NB4 (cell line): ENCODE measurements at regions not wholly inside any gene's neighbourhood (a gene's known extent, or its start where the extent isn't known, plus 50 kb on each side); places are given as distances from the start of the nearest gene placed in this dataset.

Source experiments
- CTCF ChIP-seq: IDR thresholded peaks from one replicate; pipeline ENCODE4 v1.5.1; 2012; ENCODE audit warnings: low read depth, low read length
- MYC ChIP-seq: IDR thresholded peaks from 2 replicates; pipeline ENCODE4 v1.6.1; 2011; ENCODE audit warnings: low read depth, low read length
- POLR2A ChIP-seq: IDR thresholded peaks from 2 replicates; pipeline ENCODE4 v1.6.1; 2011; ENCODE audit warnings: mild to moderate bottlenecking; ENCODE audit not compliant: insufficient read length; ENCODE audit errors: extremely low read depth
- TF ChIP-seq, protein P1 (sequence below): IDR thresholded peaks from 2 replicates; pipeline ENCODE4 v1.6.1; 2011; ENCODE audit warnings: low read depth, low read length

DNA sequence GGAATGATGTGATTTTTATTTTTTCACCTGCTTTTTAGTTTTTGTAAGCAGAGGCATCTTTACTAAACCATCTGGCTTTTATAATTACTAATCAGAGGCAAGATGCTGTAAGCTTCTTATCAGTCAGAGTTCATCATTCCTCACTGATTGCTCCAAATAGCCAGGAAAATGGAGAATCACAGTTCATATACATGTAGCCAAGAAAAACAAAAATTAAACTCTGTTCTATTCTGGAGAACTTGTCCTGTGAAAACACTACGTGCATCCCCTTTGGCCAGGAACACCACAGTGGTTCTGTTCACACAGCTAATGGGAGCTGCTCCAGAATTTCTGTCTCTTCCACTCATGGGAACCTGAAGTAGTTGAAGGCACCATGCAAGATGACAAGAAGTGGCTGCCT is 725.5 kb upstream of the CHRM3 start:
- TF ChIP-seq CTCF: no peak
- TF ChIP-seq POLR2A: no peak
- no peak for TF ChIP-seq MYC
- TF ChIP-seq, protein P1, sequence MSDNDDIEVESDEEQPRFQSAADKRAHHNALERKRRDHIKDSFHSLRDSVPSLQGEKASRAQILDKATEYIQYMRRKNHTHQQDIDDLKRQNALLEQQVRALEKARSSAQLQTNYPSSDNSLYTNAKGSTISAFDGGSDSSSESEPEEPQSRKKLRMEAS: no peak
